ENCODE measurements at regions not wholly inside any gene's neighbourhood (a gene's known extent, or its start where the extent isn't known, plus 50 kb on each side); places are given as distances from the start of the nearest gene placed in this dataset.
"Not testable (repeated sequence)": the region's sequence is repeated elsewhere in the genome, so short reads cannot be mapped to it uniquely, and the experiment has no call there.

DNA sequence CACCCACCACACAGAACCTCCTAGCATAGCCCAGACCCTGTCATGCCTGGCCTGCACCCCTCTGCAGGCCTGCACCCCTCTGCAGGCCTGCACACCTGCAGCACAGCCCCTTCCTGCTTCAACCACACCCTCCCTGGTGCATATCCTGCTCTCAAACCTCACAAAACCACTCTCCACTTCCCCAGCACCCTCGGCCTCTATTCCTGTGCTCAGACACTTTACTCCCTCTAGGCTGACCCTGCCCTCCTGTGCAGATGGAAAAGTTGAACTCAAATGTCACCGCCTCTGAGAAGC lies 292.0 kb downstream of the GOLGA6L6 start:
- TF ChIP-seq, protein P1, sequence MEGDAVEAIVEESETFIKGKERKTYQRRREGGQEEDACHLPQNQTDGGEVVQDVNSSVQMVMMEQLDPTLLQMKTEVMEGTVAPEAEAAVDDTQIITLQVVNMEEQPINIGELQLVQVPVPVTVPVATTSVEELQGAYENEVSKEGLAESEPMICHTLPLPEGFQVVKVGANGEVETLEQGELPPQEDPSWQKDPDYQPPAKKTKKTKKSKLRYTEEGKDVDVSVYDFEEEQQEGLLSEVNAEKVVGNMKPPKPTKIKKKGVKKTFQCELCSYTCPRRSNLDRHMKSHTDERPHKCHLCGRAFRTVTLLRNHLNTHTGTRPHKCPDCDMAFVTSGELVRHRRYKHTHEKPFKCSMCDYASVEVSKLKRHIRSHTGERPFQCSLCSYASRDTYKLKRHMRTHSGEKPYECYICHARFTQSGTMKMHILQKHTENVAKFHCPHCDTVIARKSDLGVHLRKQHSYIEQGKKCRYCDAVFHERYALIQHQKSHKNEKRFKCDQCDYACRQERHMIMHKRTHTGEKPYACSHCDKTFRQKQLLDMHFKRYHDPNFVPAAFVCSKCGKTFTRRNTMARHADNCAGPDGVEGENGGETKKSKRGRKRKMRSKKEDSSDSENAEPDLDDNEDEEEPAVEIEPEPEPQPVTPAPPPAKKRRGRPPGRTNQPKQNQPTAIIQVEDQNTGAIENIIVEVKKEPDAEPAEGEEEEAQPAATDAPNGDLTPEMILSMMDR (conservative IDR thresholded peaks at IDR 0.05; ENCODE audit: low read depth, low read length) = not testable (repeated sequence)
- not testable (repeated sequence) for TF ChIP-seq EZH2 (IDR thresholded peaks at IDR 0.05; ENCODE audit: low read length, unreplicated experiment)
